GM21717 (cell line): ENCODE measurements at regions not wholly inside any gene's neighbourhood (a gene's known extent, or its start where the extent isn't known, plus 50 kb on each side); places are given as distances from the start of the nearest gene placed in this dataset.
A peak's percentile ranks its signal among the peaks of the same experiment; 100 is the strongest.
"Not testable (repeated sequence)": the region's sequence is repeated elsewhere in the genome, so short reads cannot be mapped to it uniquely, and the experiment has no call there.

Experiments used
- ATAC-seq: cut with Tn5 transposase; IDR thresholded peaks from one replicate; pipeline ENCODE4 v1.9.1; 2021; ENCODE audit warnings: mild to moderate bottlenecking, moderate library complexity; ENCODE audit not compliant: unreplicated experiment

GRCh38 chr15:70242951-70243685 is 145.4 kb upstream of the TLE3 start:
- no peak for ATAC-seq

- ATAC-seq, result no peak
Observed at GRCh38 chr15:70241561-70242320, 144.0 kb upstream of the TLE3 start.

GRCh38 chr15:70240820-70241430 is 143.2 kb upstream of the TLE3 start:
- ATAC-seq, result no peak

GRCh38 chr15:70240082-70240481 is 142.4 kb upstream of the TLE3 start:
- ATAC-seq, result peak; percentile 71

- no peak for ATAC-seq
Observed at GRCh38 chr15:70238917-70239316, 141.2 kb upstream of the TLE3 start.

GRCh38 chr15:70237626-70238025 is 139.9 kb upstream of the TLE3 start:
- ATAC-seq, result no peak

GRCh38 chr15:70236341-70237086 is 138.8 kb upstream of the TLE3 start:
- no peak for ATAC-seq

- ATAC-seq, result no peak
Observed at GRCh38 chr15:70235347-70235746, 137.6 kb upstream of the TLE3 start.

GRCh38 chr15:70234256-70234905 is 136.7 kb upstream of the TLE3 start:
- no peak for ATAC-seq

GRCh38 chr15:70231484-70231883 is 133.8 kb upstream of the TLE3 start:
- no peak for ATAC-seq

- ATAC-seq, result not testable (repeated sequence)
Observed at GRCh38 chr15:70227918-70228317, 130.2 kb upstream of the TLE3 start.

- no peak for ATAC-seq
Observed at GRCh38 chr15:70227147-70227546, 129.4 kb upstream of the TLE3 start.

- no peak for ATAC-seq
Observed at GRCh38 chr15:70226337-70226980, 128.7 kb upstream of the TLE3 start.

- ATAC-seq, result no peak
Observed at GRCh38 chr15:70225416-70225815, 127.7 kb upstream of the TLE3 start.

- no peak for ATAC-seq
Observed at GRCh38 chr15:70222606-70223005, 124.9 kb upstream of the TLE3 start.

GRCh38 chr15:70220490-70221096 is 122.9 kb upstream of the TLE3 start:
- ATAC-seq, result no peak

GRCh38 chr15:70219966-70220365 is 122.2 kb upstream of the TLE3 start:
- ATAC-seq, result no peak

GRCh38 chr15:70219256-70219895 is 121.7 kb upstream of the TLE3 start:
- ATAC-seq, result no peak
